ENCODE measurements at regions not wholly inside any gene's neighbourhood (a gene's known extent, or its start where the extent isn't known, plus 50 kb on each side); places are given as distances from the start of the nearest gene placed in this dataset.

DNA sequence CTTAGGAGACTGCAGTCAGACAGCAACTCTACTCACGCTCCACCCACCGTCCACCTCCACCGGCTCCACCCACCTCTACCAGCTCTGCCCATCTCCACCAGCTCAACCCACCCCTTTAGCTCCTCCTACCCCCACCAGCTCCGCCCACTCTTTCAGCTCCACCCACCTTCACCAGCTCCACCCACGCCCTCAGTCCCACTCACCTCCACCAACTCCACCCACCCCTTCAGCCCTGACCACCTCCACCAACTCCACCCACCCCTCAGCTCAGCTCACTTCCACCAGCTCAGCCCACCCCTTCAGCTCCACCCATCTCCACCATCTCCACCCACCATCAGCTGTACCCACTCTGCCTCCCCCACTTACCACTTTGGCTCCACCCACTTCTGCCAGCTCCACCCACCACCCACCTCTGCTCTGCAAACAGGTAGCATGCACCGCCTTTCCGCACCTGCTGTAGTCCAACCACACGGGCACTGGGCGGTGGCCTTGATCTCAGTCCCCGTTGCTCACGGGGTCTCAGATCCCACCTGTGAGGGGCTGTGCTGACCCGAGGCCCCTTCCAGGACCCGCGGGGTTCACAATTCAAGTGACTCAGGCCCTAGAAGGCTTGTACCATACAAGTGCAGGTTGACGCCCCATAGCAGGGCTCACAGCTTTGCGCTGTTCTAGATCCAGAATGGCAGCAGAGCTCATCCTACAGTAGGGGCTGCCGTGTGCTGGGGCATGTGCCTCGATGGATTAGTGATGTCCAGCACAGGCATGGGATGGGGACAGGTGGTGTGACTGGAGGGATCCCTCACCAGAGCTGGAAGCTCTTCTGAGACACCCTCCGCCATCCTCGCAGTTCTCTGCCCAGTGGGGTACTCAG, 77.2 kb upstream of the OTOS start:
- Histone ChIP-seq H3K27me3 (replicated peaks in 1 of 4; ENCODE audit: control insufficient read depth in 3 of 4, extremely low read depth in 1 of 4, insufficient read depth in 3 of 4, low read length in 3 of 4) (peaks cover 0 to 2% (median 0%) of the 10 kb centered on the region in 4 experiments; a peak in 1 of 7 replicates), H2BK5ac (ENCODE audit: low read depth, low read length) (no peak overlapping the region), H2BK120ac (replicated peaks; ENCODE audit: low read depth, low read length) (no peak overlapping the region), H4K8ac (ENCODE audit: extremely low read depth, insufficient read depth, low read length) (no peak overlapping the region), H3K9me3 (ENCODE audit: insufficient read depth in 2 of 2, low read depth in 1 of 2, low read length in 1 of 2) (no peaks in the 10 kb centered on the region), H3K79me2 (ENCODE audit: control insufficient read depth in 1 of 2, insufficient read depth in 2 of 2, low read length in 2 of 2) (no peaks in the 10 kb centered on the region), H3K18ac (ENCODE audit: extremely low read depth, low read length) (no peak overlapping the region), H2BK12ac (ENCODE audit: low read depth, low read length) (no peak overlapping the region), H3K14ac (ENCODE audit: insufficient read length) (no peak overlapping the region), H4K20me1 (replicated peaks in 1 of 2; ENCODE audit: control insufficient read depth in 1 of 2, insufficient read depth in 2 of 2, low read length in 2 of 2) (no peaks in the 10 kb centered on the region), H4K5ac (ENCODE audit: insufficient read length, low read depth, low read length) (no peak overlapping the region), H3K79me1 (ENCODE audit: low read depth, low read length) (no peaks in the 10 kb centered on the region), H3K4me3 (ENCODE audit: extremely low read depth in 1 of 4, insufficient read depth in 2 of 4, low read depth in 3 of 4, low read length in 4 of 4) (no peak overlapping the region), H3K4me2 (ENCODE audit: insufficient read depth in 1 of 2, low read depth in 2 of 2, low read length in 2 of 2) (no peak overlapping the region), H2BK15ac (ENCODE audit: low read length) (no peak overlapping the region), H3K27ac (ENCODE audit: low read depth, low read length) (no peak overlapping the region), H3K56ac (replicated peaks; ENCODE audit: insufficient read length, low read depth, low read length) (no peak overlapping the region), H3K4ac (replicated peaks; ENCODE audit: insufficient read length, low read depth, low read length) (no peak overlapping the region), H4K91ac (replicated peaks; ENCODE audit: insufficient read length, low read length) (no peak overlapping the region), H2AK5ac (ENCODE audit: low read depth, low read length) (no peak overlapping the region), H3K23me2 (ENCODE audit: low read depth, low read length) (0 out of 2 replicates have a peak, but pooled peaks cover 2% of the 10 kb centered on the region), H2BK20ac (ENCODE audit: low read length) (no peak overlapping the region), H3K4me1 (replicated peaks in 1 of 4; ENCODE audit: control insufficient read depth in 3 of 4, insufficient read depth in 4 of 4, low read length in 3 of 4) (no peaks in the 10 kb centered on the region; a peak in 1 of 7 replicates), H3K23ac (ENCODE audit: insufficient read length) (no peak overlapping the region), H2AFZ (ENCODE audit: low read length) (no peak overlapping the region), H3K9ac (replicated peaks in 1 of 4; ENCODE audit: extremely low read depth in 1 of 4, low read depth in 3 of 4, low read length in 3 of 4) (no peak overlapping the region), H3K36me3 (ENCODE audit: control insufficient read depth in 2 of 4, insufficient read depth in 4 of 4, low read length in 3 of 4) (no peaks in the 10 kb centered on the region)
- POLR2A ChIA-PET (ENCODE audit: partially characterized antibody) = no interaction called here
- 85% methylated on average over 19 of the region's 20 CpGs; no CpG with 5 or more reads in 1 of the 2 experiments for WGBS, 2 experiments (ENCODE audit: extremely low coverage in 1 of 2, insufficient coverage in 1 of 2, insufficient read length in 1 of 2, insufficient replicate concordance in 2 of 2, low coverage in 1 of 2, low lambda C conversion rate in 2 of 2, missing lambda C conversion rate in 1 of 2)
- DNase-seq (ENCODE audit: low read depth in 1 of 2, low spot score in 2 of 2) (peak in 1 of 2 experiments; percentile 47), FAIRE-seq (no peak)
- CTCF ChIA-PET (ENCODE audit: partially characterized antibody) = interaction anchor here (0.9 kb wide), 1 partner anchor 10 kb away, joined by 4 read pairs; no protein-coding TSS in a partner anchor
- TF ChIP-seq RXRA (IDR thresholded peaks at IDR 0.05; ENCODE audit: insufficient read depth, low read depth, low read length) (no peak), RFX5 (IDR thresholded peaks at IDR 0.05; ENCODE audit: borderline replicate concordance, low read depth, low read length) (no peak)
- TF ChIP-seq, protein P1, sequence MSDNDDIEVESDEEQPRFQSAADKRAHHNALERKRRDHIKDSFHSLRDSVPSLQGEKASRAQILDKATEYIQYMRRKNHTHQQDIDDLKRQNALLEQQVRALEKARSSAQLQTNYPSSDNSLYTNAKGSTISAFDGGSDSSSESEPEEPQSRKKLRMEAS (IDR thresholded peaks at IDR 0.05) = no peak

All from H1 (cell line).